GM21390 (cell line): ENCODE measurements at regions not wholly inside any gene's neighbourhood (a gene's known extent, or its start where the extent isn't known, plus 50 kb on each side); places are given as distances from the start of the nearest gene placed in this dataset.

ENCODE experiments used
- ATAC-seq: cut with Tn5 transposase; IDR thresholded peaks from one replicate; pipeline ENCODE4 v1.9.1; 2021; ENCODE audit not compliant: unreplicated experiment

DNA sequence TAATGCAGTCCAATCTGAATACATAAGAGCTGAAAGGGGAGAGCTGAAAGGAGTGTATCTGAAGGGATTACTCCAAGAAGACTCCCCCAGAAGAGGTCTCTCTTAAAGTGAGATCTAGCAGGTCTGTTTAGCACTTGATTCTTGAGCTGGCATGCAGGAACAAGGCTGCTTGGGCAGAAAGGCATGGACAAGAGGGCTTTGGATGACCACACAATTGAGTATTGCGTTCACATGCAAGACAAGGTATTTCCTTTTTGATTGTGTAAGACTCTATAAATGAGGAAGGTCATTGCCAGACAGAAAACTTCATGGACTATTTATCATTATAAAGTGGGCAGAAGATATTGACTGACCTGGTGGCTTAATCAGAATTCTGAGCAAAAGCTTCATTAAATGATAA is 145.5 kb upstream of the AFF2 start:
- no peak for ATAC-seq

DNA sequence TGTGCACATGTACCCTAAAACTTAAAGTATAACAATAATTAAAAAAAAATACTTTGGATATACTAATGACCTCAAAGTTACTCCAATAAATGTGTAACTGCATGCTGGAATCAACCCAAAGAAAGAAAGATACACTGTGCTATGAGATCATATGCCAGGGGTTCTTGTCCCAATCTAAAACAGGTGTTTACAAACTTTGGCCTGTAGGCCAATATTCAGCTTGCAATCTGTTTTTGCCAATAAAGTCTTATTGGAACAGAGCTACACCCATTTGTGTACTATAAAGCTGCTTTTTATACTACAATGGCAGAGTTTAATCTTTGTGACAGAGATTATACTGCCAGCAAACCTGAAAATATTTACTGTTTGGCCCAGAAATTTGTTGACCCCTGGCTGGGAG is 138.8 kb upstream of the AFF2 start:
- no peak for ATAC-seq

DNA sequence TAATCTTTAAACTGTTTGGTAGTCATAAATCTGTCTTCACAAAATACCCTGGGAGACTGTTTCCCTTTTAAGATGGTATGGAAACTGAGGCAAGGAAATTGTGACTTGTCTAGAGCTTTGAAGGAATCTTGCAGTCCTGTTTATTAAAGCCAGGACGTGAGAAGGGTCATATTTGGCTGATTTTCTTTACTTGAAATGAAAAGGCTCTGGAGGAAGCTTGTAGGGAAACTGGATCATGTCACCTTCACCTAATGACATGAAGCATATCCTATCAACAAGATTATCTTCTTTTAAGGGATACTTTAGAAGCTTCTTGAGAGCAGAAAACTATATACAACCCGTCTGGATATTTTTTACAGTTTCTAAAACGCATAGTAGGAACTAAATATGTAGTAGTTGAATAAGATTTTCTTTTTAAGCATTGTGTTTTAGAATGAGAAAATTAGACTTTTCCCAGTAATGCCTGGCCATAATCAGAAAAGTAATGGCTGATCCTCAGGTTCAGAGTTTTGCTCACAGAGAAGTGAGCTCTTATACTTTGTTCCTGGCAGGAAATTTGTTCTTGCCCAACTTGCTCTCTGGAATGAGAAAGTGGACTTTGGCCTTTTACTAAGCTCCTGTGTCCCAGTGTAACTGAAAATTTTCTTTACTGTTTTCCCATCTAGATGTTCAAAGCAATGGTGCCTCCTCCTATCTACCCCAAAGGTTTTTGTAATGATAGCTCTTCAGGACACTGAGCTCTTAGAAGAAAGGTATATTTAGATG is 136.8 kb upstream of the AFF2 start:
- ATAC-seq: no peak

DNA sequence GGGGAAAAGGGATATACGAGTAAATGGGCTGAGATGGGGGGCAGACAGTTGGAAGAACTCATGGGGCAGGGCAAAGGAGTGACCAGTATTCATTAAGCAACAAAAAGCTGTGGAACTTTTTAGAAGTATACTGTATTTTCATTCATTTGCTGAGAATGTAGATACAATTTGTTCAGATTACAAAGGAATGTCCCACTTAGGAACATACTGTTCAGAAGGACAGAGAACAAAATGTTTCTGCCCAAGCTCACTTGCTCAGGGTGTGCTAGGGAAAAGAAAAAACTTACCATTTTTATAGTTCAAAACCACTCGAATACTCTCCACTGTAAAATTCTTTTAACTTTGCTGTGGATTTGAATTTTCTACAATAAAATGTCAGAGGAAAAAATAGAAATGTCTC is 135.2 kb upstream of the AFF2 start:
- no peak for ATAC-seq

DNA sequence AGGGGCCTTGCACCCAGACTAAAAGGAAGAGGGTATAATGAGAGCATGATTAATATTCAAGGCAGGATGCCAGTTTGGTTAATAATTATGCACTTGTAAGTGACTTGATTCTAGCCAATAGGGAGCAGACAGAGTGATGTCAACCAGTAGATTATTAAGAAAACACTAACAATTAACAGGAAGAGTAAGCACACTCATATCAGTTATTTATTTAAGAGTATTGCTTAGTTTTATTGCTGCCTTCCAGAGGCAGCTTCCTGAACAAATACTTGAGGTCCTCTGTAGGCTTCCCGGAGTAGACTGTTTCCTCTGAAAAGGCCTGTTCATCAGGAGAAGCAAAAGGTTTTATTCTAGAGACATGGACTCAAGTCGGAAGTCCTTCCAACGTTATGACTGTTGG is 129.1 kb upstream of the AFF2 start:
- no peak for ATAC-seq

DNA sequence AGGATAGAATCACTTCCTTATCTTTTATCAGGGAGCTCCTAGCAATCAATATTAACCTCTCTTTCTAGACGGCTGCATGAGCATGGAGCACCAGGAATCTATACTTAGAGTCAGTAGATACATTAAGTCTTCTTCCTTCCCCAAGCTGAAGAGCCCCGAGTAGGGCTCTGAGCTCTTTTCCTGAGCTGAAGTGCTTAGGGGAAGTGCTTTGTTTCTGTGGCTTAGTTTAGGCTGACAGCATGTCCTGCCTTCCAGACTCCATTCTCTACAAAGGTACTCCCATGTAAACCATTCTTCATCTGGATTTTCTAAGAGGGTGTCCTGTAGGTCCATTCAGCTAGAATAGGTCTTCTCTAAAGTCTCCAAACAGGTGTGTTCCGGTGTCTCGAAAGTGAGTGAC is 127.5 kb upstream of the AFF2 start:
- ATAC-seq: no peak

DNA sequence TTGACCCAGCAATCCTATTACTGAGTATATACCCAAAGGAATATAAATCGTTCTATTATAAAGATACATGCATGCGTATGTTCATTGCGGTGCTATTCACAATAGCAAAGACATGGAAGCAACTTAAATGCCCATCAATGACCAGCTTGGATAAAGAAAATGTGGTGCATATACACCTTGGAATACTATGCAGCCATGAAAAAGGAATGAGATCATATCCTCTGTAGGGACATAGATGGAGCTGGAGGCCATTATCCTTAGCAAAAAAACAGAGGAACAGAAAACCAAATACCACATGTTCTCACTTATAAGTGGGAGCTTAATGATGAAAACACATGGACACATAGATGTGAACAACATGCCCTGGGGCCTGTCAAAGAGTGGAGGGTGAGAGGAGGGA is 124.1 kb upstream of the AFF2 start:
- no peak for ATAC-seq

DNA sequence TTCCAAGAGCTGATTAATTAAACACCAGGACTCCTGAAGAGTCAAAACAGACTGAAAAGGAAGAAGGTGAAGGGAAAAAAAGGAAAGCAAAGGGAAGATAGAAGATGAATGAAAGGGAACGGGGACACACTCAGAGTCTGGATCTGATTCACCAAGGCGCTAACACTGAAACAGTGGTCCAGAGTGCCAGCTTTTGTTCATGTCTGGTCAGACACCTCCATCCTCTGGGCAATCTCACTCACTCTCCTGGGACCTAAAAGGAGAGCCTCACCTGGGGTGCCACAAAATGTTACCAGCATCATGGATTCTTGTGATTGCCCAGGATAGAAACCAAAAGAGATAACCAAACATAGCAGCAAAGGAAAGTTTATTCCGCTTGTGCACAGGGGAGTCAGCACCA is 120.3 kb upstream of the AFF2 start:
- ATAC-seq: peak; percentile 1

DNA sequence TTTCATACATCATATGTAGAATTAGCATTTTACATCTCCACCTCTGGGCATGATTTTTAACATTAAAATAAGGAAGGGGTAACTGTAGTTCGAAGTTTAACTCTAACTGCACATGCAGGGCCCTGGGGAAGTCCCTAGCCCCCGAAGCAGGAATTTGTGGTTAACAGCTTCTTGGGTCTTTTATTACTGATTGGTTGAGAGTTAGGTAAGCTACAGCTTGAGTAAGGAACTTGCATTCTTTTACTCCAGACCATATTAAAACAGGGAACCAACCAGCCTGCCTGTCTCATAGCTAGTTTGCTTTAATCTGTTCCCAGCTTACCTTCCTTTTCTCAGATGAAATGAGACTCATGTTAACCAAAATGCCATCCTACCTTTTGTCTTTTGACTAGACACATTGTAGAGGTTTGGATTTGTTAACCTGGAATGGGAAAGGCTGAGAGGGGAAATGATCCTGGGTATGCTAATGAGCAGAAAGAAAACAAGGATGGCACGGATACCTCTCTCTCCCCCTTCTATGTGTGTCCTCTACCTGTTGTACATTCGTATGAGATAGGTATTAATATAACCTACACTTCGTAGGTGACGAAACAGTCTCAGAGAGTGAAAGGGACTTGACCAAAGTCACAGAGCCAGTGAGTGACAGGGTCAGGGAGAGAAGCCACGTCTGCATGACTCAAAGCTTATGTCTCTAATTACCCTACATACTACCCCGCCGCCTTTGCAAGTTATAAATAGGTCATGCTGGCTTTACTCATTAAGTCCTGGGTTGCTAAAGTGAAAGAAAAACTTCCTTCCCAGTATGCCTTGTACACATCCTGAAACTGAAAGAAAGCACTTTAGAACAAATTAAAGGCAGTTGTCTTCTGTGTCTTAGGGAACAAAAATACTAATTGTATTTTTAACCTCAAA is 119.5 kb upstream of the AFF2 start:
- ATAC-seq: peak; percentile 90

DNA sequence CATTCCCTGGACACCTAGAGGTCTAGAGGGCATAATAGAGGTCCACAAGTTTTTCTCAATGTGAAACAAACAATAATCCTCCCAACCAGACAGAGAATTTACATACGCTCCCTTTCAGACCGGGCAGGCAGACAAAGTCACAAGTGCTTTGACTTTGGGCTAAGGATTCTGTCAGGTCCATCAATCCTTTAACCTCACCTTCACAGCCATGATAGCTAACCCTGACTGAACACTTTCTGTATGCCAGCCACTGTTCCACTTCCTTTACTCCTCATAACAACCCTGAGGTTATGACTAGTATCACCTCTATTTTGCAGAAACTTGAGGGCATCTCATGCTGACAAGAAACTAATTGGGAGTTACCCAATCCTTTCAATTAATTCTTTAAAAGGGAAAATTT is 118.8 kb upstream of the AFF2 start:
- peak; percentile 27 for ATAC-seq

DNA sequence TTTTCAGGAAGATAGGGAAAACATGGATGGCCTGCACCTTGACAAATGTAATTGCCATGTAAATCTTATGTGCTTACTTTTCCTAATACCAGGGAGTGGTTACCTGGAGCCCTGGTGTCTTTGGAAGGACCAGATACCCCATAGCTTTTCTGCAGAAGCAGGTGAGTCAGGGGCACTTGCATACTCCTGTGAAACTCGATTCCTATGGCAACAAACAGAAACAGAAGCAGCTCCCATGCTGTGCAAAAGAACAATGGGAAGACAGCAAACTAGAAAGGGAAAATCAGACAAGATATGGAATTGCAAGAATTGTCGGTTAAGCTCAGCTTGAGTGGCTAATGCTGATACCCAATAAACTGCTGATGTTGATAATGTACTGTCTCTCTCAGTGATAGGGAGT is 117.4 kb upstream of the AFF2 start:
- ATAC-seq: no peak

DNA sequence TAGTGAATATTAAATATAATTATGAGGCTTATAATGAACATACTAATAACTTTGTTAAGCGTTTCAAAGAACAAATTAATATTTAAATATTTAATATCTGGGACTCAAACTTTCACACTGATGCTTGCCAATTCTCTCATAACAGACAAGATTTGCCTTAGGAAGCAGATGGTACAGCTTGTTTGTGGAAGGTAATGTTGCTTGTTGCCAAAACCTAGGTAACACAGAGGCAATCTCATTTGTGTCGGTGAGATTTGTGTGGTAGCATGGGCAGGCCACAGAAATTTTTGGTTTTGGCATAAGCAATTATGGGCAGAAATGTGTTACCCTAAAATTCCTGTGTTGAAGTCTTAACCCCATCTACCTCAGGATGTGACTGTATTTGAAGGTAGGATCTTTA is 114.9 kb upstream of the AFF2 start:
- no peak for ATAC-seq

DNA sequence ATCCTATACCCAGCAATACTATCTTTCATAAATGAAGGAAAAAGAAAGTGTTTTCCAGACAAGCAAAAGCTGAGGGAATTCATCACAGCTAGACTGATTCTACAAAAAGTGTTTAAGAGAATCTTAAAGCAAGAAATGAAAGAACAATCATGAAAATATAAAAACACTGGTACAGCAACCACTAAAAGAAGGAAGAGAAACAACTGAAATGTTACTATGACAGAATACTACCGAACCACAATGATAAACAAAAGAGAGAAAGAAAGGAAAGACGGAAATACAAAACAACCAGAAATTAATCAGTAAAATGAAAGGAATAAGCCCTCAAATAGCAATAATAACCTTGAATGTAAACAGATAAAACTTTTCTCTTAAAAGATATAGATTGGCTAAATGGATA is 110.8 kb upstream of the AFF2 start:
- no peak for ATAC-seq

DNA sequence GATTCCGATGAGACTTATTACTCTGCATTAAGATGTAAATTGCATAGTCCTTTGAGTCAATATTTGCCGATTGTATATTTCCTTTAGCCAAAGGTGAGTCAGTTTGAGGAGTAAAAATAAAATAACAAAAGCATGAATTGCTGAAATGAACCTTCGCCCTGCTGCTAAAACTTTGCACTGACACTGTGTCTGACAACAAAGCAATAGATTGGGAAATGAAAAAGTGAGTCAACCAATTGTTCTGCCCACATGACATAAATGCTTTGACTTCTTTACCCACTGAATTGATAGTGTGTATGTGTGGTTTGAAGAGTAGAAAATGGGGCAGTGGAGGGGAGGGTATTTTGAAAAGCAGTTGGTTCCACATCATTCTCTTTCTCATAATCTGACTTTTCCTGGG is 88.4 kb upstream of the AFF2 start:
- ATAC-seq: no peak

DNA sequence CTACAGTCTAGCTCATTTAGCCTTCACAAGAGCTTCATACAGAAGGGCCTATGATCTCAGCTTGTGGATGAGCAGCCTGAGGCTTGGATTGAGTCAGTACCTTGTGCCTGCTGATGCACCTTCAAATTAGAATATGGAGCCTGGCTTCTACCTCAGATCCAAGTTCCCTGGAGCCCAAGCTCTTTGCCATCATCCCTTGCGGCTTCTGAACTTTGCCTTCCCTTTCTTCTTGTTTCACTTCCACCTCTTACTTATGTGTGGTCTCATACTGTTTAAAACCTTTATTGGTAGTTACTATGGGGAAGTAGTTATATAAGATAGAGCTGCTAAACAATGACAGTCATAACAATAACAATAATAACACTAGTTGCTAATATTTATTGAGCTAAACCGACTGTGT is 84.3 kb upstream of the AFF2 start:
- ATAC-seq: no peak

DNA sequence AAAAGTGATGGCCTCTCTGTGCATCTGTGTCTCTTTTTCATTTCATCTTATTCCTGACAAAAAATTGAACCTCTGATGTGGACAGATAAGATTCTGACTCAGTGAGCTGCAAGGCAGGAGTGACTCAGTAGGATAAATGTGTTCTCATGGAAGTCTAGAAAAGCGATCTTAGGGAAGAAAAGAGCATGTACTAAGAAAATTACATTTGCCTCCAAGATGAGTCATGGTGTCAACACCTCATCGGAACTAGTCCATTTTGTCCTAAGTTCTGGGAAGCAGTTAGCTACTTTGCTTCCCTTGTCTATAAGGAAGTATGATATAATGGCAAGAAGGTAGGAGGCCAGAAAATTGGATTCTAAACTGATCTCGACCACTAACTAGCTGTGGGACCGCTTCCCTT is 83.5 kb upstream of the AFF2 start:
- ATAC-seq: no peak

DNA sequence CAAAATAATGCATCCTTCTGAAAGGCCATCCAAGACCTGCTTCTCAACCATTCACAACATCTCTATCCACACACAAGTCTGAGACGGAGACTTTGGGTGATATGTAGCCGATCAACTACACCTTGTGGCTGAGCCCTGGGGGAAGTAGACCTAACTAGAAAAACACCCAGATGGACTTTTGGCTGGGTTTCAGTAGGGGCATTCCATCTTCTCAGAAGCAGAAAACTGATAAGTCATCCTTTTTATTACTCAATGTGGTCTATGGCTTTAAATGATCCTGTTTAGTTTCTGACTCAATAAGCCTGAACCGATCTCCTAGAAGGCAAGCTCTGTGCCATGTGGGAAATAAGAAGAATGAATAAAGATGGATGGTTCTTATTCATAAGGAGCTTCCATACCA is 82.5 kb upstream of the AFF2 start:
- no peak for ATAC-seq

DNA sequence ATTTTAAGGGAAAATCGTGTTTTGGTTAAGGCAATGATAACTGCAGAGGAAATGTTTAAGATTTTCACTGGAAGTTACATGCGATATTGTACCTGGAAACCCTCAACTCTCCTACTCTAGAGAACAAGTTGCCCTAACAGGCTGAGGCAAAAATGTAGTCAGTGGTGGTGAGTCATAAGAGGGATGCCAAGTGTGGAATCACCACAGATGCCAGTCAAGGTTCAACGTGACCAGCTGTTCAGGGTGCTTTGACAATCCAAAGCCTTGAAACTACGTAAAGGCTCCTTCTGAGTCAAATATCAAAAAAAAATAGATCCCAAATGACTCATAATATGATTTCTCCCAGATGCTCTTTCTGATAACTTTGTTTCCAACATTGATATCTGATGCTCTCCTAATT is 77.9 kb upstream of the AFF2 start:
- ATAC-seq: no peak

DNA sequence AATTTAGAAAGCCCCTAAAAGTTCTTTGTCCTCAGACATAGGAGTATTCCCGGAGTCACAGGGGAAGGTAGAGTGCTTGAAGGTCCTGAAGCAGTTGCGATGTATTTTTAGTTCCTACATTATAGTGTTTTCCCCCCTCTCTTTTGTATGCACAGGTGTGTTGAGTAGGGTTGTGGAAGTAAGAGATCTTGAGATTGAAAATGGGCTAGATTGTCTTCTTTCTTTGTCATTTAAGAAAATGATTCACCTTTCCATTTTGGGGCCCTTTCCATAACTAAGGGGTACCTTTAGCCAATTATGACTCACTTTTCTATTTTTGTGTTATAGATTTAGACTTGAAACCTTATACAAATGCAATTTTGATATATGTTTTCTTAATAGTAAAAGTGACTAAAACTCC is 75.8 kb upstream of the AFF2 start:
- no peak for ATAC-seq

DNA sequence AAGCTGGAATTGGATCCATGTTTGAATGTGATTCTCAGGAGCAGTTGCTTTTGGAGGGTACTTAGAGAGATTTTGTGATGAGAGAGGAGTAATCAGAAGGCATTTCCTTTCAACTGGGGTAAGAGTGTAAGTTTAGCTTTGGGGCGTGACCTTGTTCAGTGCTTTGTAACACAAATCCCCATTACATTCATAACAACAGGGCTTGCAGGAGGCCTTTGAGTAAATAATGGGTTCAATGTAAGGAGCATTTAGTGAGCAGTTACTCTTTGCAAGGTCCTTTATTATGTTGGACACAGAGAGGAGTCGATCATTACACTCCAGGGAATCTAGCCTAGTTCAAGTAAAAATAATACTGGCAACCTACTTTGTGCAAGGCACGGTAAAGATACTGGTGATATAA is 74.0 kb upstream of the AFF2 start:
- no peak for ATAC-seq

DNA sequence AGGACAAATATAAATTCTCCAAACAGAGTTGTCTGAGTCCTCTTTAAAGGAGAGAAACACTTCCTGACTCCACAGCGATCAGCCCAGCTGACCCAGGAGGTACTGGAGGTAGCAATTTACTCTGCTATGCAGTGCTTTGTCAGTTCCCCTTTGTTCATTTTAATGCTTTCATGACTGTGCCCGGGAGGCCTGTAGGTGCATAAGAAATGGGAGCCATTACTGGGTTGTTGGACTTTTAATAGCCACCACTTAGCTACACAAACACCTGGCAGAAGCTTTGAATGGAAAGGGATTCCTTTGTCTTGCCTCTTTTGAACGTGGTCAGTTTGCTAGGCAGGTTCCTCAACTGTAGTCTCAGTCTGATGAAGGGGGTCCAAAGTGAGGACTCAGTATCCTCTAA is 59.0 kb upstream of the AFF2 start:
- ATAC-seq: no peak

DNA sequence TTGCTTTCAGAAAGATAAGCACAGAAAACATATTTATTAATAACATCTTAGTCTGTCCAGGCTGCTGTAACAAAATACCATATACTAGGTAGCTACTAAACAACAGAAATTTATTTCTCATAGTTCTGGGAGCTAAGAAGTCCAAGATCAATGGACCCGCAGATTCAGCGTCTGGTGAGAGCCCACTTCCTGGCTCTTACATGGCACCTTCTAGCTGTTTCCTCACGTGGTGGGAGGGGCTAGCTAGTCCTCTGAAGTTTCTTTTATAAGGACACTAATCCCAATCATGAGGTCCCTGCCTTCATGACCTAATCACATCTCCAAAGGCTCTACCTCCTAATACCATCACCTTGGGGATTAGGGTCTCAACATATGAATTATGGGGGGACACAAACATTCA is 57.2 kb upstream of the AFF2 start:
- no peak for ATAC-seq

DNA sequence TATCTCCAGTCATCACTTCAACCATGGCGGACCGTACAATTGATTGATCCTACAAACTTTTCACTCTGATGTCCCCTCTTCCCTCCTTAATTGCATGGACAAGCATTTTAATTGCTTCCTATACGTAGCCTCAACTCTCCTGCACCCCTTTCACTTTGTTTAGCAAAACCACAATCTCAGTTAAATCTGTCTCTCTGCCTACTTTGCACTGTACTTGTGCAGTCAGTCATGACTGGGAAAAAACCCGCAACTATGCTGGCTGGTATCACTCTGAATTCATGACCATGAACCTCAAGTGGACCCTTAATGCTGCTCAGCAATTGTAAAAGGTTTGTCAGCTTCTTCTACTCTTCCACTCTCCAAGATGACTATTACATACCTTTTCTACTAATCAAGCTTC is 51.7 kb upstream of the AFF2 start:
- ATAC-seq: no peak
